Transverse colon (tissue), 4 donors: ENCODE measurements at regions not wholly inside any gene's neighbourhood (a gene's known extent, or its start where the extent isn't known, plus 50 kb on each side); places are given as distances from the start of the nearest gene placed in this dataset.

ENCODE experiments used
- CTCF ChIP-seq, 5 experiments: fragments of 200-600 bp in 3 of 5; fragments of 450-650 bp in 2 of 5; sonication (generic) in 3 of 5; IDR thresholded peaks; 1 replicate in 2 of 5; 2 replicates in 3 of 5; pipeline ENCODE4 v1.5.1; 2016 to 2017; ENCODE audit warnings: antibody characterized with exemption in 5 of 5, inconsistent platforms in 3 of 5, mild to moderate bottlenecking in 2 of 5, moderate library complexity in 1 of 5
- EP300 ChIP-seq: sonication (generic); formaldehyde crosslinking; IDR thresholded peaks from one replicate; pipeline ENCODE4 v1.6.1; 2017; ENCODE audit warnings: antibody characterized with exemption, low read depth
- POLR2A ChIP-seq: fragments of 450-650 bp; IDR thresholded peaks from one replicate; pipeline ENCODE4 v1.6.1; 2016; ENCODE audit warnings: antibody characterized with exemption, mild to moderate bottlenecking, moderate library complexity
- POLR2AphosphoS5 ChIP-seq, 3 donors: sonication (generic); formaldehyde crosslinking; IDR thresholded peaks; one replicate each; pipeline ENCODE4 v1.6.1; 2016; ENCODE audit warnings: antibody characterized with exemption in 3 of 3

DNA sequence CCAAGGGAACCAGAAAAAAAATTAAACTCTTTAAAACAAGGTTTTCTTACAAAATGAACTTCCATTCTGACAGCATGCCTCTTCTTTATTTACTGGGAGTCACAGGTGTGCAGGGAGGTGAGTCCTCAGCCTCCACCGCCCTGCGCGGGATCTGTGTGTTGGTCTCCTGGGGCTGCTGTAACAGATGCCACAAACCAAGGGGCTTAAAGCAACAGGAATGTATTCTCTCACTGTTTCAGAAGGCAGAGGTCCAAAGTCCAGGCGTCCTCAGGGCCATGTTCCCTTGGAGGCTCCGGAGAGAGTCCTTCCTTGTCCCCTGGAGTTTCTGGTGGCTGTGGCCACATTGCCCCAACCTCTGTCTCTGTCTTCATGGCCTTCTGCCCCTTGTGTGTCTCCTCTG is 123.6 kb upstream of the C1orf174 start:
- TF ChIP-seq POLR2A = no peak
- TF ChIP-seq CTCF (IDR thresholded peaks at IDR 0.05) = no peak
- TF ChIP-seq EP300 = no peak
- TF ChIP-seq POLR2AphosphoS5 (IDR thresholded peaks at IDR 0.05) = no peak
